ENCODE measurements at regions not wholly inside any gene's neighbourhood (a gene's known extent, or its start where the extent isn't known, plus 50 kb on each side); places are given as distances from the start of the nearest gene placed in this dataset.

- no peaks in the 10 kb centered on the region for H3K9me2 ChIP-seq (ENCODE audit: low read depth, low read length)
- no peak overlapping the region for H2AFZ ChIP-seq (ENCODE audit: low read length)
Measured at GRCh38 chr12:58186914-58187313, 245.5 kb downstream of the ATP23 start.

DNA sequence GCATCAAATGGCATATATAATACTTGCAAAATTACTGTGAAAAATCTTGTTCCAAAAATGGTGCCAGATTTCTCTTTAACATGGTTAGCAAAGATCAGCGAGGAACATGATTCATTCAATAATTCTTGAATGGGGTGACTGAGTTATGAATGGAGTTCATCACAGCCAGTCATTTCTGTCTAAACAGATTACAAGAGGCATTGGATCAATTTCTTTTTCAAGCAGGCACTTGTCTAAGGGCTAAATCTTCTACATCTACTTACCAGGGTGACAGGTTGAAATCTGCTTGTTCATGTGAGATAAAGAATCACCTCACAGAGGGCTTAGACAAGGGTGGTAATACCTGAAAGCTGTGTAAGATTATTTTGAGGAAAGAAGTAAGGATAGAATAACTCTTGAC is 247.7 kb downstream of the ATP23 start:
- no peaks in the 10 kb centered on the region for H4K20me1 ChIP-seq (ENCODE audit: insufficient read depth, low read length)
- no peak overlapping the region for H3K4me2 ChIP-seq (ENCODE audit: low read length)
- H3K27me3 ChIP-seq (ENCODE audit: insufficient read depth, low read length), result no peaks in the 10 kb centered on the region
- H3K4me3 ChIP-seq (ENCODE audit: low read depth, low read length, poor library complexity, severe bottlenecking), result no peak overlapping the region
- no peaks in the 10 kb centered on the region for H3K4me1 ChIP-seq (ENCODE audit: insufficient read depth, low read length, severe bottlenecking)
- H3K9ac ChIP-seq (ENCODE audit: low read length), result no peak overlapping the region
- peaks cover 6% of the 10 kb centered on the region; the same call in 1 of the 2 replicates for H3K9me3 ChIP-seq (ENCODE audit: low read length)
- H3K36me3 ChIP-seq (ENCODE audit: insufficient read depth, low read length), result no peaks in the 10 kb centered on the region
- no peak overlapping the region for H3K27ac ChIP-seq (ENCODE audit: low read depth, low read length, poor library complexity, severe bottlenecking)
- H3K79me2 ChIP-seq (ENCODE audit: insufficient read depth, low read length), result no peaks in the 10 kb centered on the region
- TF ChIP-seq EZH2 (IDR thresholded peaks at IDR 0.05; ENCODE audit: borderline replicate concordance, low read length), result no peak
- TF ChIP-seq, protein P1, sequence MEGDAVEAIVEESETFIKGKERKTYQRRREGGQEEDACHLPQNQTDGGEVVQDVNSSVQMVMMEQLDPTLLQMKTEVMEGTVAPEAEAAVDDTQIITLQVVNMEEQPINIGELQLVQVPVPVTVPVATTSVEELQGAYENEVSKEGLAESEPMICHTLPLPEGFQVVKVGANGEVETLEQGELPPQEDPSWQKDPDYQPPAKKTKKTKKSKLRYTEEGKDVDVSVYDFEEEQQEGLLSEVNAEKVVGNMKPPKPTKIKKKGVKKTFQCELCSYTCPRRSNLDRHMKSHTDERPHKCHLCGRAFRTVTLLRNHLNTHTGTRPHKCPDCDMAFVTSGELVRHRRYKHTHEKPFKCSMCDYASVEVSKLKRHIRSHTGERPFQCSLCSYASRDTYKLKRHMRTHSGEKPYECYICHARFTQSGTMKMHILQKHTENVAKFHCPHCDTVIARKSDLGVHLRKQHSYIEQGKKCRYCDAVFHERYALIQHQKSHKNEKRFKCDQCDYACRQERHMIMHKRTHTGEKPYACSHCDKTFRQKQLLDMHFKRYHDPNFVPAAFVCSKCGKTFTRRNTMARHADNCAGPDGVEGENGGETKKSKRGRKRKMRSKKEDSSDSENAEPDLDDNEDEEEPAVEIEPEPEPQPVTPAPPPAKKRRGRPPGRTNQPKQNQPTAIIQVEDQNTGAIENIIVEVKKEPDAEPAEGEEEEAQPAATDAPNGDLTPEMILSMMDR (IDR thresholded peaks at IDR 0.05; ENCODE audit: low read length), result no peak
- H3F3A ChIP-seq (ENCODE audit: insufficient read depth, low read length), result no peaks in the 10 kb centered on the region
- no peak overlapping the region for H2AFZ ChIP-seq (ENCODE audit: low read length)
- H3K9me2 ChIP-seq (ENCODE audit: low read depth, low read length), result no peaks in the 10 kb centered on the region

More at GRCh38 chr12:58186914-58187313, 245.5 kb downstream of the ATP23 start:
- Histone ChIP-seq H3K27me3 (ENCODE audit: insufficient read depth, low read length) (no peaks in the 10 kb centered on the region), H3K9ac (ENCODE audit: low read length) (no peak overlapping the region), H3K79me2 (ENCODE audit: insufficient read depth, low read length) (no peaks in the 10 kb centered on the region), H3K27ac (ENCODE audit: low read depth, low read length, poor library complexity, severe bottlenecking) (no peak overlapping the region), H4K20me1 (ENCODE audit: insufficient read depth, low read length) (no peaks in the 10 kb centered on the region), H3F3A (ENCODE audit: insufficient read depth, low read length) (no peaks in the 10 kb centered on the region), H3K4me2 (ENCODE audit: low read length) (no peak overlapping the region), H3K36me3 (ENCODE audit: insufficient read depth, low read length) (no peaks in the 10 kb centered on the region), H3K4me3 (ENCODE audit: low read depth, low read length, poor library complexity, severe bottlenecking) (no peak overlapping the region), H3K4me1 (ENCODE audit: insufficient read depth, low read length, severe bottlenecking) (no peaks in the 10 kb centered on the region), H3K9me3 (ENCODE audit: low read length) (peaks cover 6% of the 10 kb centered on the region; the same call in 1 of the 2 replicates)
- no peak for TF ChIP-seq EZH2 (IDR thresholded peaks at IDR 0.05; ENCODE audit: borderline replicate concordance, low read length)
- TF ChIP-seq, protein P1 (IDR thresholded peaks at IDR 0.05; ENCODE audit: low read length), result no peak

DNA sequence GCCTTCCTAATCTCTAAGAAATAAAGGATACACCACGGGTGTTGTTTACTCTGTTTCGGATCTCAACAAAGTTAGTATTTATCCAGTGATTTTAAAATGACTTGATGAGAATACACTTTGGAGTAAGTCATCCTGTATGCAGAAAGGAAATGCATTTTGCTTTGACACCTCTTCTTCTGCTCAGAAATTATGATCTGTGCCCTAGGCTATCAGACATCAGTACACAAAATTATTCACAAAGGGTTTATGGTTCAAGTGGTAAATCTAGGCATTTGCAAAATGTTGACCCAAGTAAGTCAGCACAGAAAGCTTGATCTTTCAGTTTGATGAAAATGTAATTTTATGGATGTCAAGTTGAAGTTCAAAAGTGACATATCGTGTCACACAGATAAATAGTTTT is 248.5 kb downstream of the ATP23 start:
- Histone ChIP-seq H3K4me3 (ENCODE audit: low read depth, low read length, poor library complexity, severe bottlenecking) (no peak overlapping the region), H3K9me3 (ENCODE audit: low read length) (peaks cover 6% of the 10 kb centered on the region; the same call in 1 of the 2 replicates), H3K9ac (ENCODE audit: low read length) (no peak overlapping the region), H3K4me2 (ENCODE audit: low read length) (no peak overlapping the region), H3K4me1 (ENCODE audit: insufficient read depth, low read length, severe bottlenecking) (no peaks in the 10 kb centered on the region), H3K27me3 (ENCODE audit: insufficient read depth, low read length) (no peaks in the 10 kb centered on the region), H3K27ac (ENCODE audit: low read depth, low read length, poor library complexity, severe bottlenecking) (no peak overlapping the region), H3K36me3 (ENCODE audit: insufficient read depth, low read length) (no peaks in the 10 kb centered on the region), H4K20me1 (ENCODE audit: insufficient read depth, low read length) (no peaks in the 10 kb centered on the region), H3K79me2 (ENCODE audit: insufficient read depth, low read length) (no peaks in the 10 kb centered on the region), H3K9me2 (ENCODE audit: low read depth, low read length) (no peaks in the 10 kb centered on the region), H3F3A (ENCODE audit: insufficient read depth, low read length) (no peaks in the 10 kb centered on the region), H2AFZ (ENCODE audit: low read length) (no peak overlapping the region)
- TF ChIP-seq, protein P1 (IDR thresholded peaks at IDR 0.05; ENCODE audit: low read length), result no peak
- TF ChIP-seq EZH2 (IDR thresholded peaks at IDR 0.05; ENCODE audit: borderline replicate concordance, low read length), result no peak
